22Rv1 (cell line): ENCODE measurements at regions not wholly inside any gene's neighbourhood (a gene's known extent, or its start where the extent isn't known, plus 50 kb on each side); places are given as distances from the start of the nearest gene placed in this dataset.
"Not testable (repeated sequence)": the region's sequence is repeated elsewhere in the genome, so short reads cannot be mapped to it uniquely, and the experiment has no call there.

Experiments used
- ZFX ChIP-seq: fragments of 450-650 bp; IDR thresholded peaks from 2 replicates; pipeline ENCODE4 v1.6.1; 2017; ENCODE audit warnings: antibody characterized with exemption, borderline replicate concordance
- TF ChIP-seq, protein P1 (sequence below): fragments of 450-650 bp; IDR thresholded peaks from 2 replicates; pipeline ENCODE4 v1.5.1; 2017; ENCODE audit warnings: mild to moderate bottlenecking

DNA sequence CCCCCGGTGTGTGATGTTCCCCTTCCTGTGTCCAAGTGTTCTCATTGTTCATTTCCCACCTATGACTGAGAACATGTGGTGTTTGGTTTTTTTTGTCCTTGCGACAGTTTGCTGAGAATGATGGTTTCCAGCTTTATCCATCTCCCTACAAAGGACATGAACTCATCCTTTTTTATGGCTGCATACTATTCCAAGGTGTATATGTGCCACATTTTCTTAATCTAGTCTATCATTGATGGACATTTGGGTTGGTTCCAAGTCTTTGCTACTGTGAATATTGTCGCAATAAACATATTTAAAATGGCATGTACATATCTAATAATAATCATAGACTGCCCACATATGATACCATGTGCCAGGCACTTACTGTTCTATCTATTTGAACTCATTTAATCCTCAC lies 491.0 kb downstream of the MED13L start:
- TF ChIP-seq, protein P1, sequence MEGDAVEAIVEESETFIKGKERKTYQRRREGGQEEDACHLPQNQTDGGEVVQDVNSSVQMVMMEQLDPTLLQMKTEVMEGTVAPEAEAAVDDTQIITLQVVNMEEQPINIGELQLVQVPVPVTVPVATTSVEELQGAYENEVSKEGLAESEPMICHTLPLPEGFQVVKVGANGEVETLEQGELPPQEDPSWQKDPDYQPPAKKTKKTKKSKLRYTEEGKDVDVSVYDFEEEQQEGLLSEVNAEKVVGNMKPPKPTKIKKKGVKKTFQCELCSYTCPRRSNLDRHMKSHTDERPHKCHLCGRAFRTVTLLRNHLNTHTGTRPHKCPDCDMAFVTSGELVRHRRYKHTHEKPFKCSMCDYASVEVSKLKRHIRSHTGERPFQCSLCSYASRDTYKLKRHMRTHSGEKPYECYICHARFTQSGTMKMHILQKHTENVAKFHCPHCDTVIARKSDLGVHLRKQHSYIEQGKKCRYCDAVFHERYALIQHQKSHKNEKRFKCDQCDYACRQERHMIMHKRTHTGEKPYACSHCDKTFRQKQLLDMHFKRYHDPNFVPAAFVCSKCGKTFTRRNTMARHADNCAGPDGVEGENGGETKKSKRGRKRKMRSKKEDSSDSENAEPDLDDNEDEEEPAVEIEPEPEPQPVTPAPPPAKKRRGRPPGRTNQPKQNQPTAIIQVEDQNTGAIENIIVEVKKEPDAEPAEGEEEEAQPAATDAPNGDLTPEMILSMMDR: not testable (repeated sequence)
- TF ChIP-seq ZFX: not testable (repeated sequence)
